ENCODE measurements at regions not wholly inside any gene's neighbourhood (a gene's known extent, or its start where the extent isn't known, plus 50 kb on each side); places are given as distances from the start of the nearest gene placed in this dataset.

- Mint-ChIP-seq H3K27me3 (ENCODE audit: low read depth) (no peaks in the 10 kb centered on the region), H3K4me3 (no peak overlapping the region), H3K36me3 (peaks cover 2% of the 10 kb centered on the region), H3K4me1 (peaks cover 7% of the 10 kb centered on the region), H3K27ac (no peak overlapping the region), H3K9me3 (peaks cover 17% of the 10 kb centered on the region)
- TF ChIP-seq CTCF (IDR thresholded peaks at IDR 0.05; ENCODE audit: unreplicated experiment), result no peak
- no peak for DNase-seq (ENCODE audit: low spot score in 2 of 2, unreplicated experiment in 2 of 2)
Observed at GRCh38 chr6:81901551-81901966, 149.1 kb upstream of the TENT5A start.

- Mint-ChIP-seq H3K27ac (no peak overlapping the region), H3K36me3 (peaks cover 2% of the 10 kb centered on the region), H3K9me3 (peaks cover 17% of the 10 kb centered on the region), H3K4me1 (peaks cover 7% of the 10 kb centered on the region), H3K4me3 (no peak overlapping the region), H3K27me3 (ENCODE audit: low read depth) (no peaks in the 10 kb centered on the region)
- TF ChIP-seq CTCF (IDR thresholded peaks at IDR 0.05; ENCODE audit: unreplicated experiment), result no peak
- no peak for DNase-seq (ENCODE audit: low spot score in 2 of 2, unreplicated experiment in 2 of 2)
Observed at GRCh38 chr6:81900616-81901015, 148.1 kb upstream of the TENT5A start.

- no peak overlapping the region for H3K27ac Mint-ChIP-seq
- no peak for TF ChIP-seq CTCF (IDR thresholded peaks at IDR 0.05; ENCODE audit: unreplicated experiment)
- H3K4me1 Mint-ChIP-seq, result peaks cover 7% of the 10 kb centered on the region
- no peak overlapping the region for H3K4me3 Mint-ChIP-seq
- no peaks in the 10 kb centered on the region for H3K27me3 Mint-ChIP-seq (ENCODE audit: low read depth)
- peaks cover 2% of the 10 kb centered on the region for H3K36me3 Mint-ChIP-seq
- peaks cover 4% of the 10 kb centered on the region for H3K9me3 Mint-ChIP-seq
- no peak for DNase-seq (ENCODE audit: low spot score in 2 of 2, unreplicated experiment in 2 of 2)
Observed at GRCh38 chr6:81897793-81898192, 145.3 kb upstream of the TENT5A start.

GRCh38 chr6:81896525-81897503 is 144.3 kb upstream of the TENT5A start:
- no peaks in the 10 kb centered on the region for H3K9me3 Mint-ChIP-seq
- H3K27me3 Mint-ChIP-seq (ENCODE audit: low read depth), result no peaks in the 10 kb centered on the region
- H3K4me3 Mint-ChIP-seq, result no peak overlapping the region
- no peak for TF ChIP-seq CTCF (IDR thresholded peaks at IDR 0.05; ENCODE audit: unreplicated experiment)
- H3K4me1 Mint-ChIP-seq, result peaks cover 7% of the 10 kb centered on the region
- no peaks in the 10 kb centered on the region for H3K36me3 Mint-ChIP-seq
- no peak overlapping the region for H3K27ac Mint-ChIP-seq
- DNase-seq (ENCODE audit: low spot score in 2 of 2, unreplicated experiment in 2 of 2), result no peak

GRCh38 chr6:81895511-81896185 is 143.2 kb upstream of the TENT5A start:
- Mint-ChIP-seq H3K4me3 (no peak overlapping the region), H3K9me3 (no peaks in the 10 kb centered on the region), H3K27me3 (ENCODE audit: low read depth) (no peaks in the 10 kb centered on the region), H3K4me1 (no peaks in the 10 kb centered on the region), H3K27ac (no peak overlapping the region), H3K36me3 (no peaks in the 10 kb centered on the region)
- no peak for DNase-seq (ENCODE audit: low spot score in 2 of 2, unreplicated experiment in 2 of 2)
- TF ChIP-seq CTCF (IDR thresholded peaks at IDR 0.05; ENCODE audit: unreplicated experiment), result no peak

All from mesothelial cell of epicardium (in vitro differentiated cells).